Tibial nerve (tissue), 3 donors: ENCODE measurements at regions not wholly inside any gene's neighbourhood (a gene's known extent, or its start where the extent isn't known, plus 50 kb on each side); places are given as distances from the start of the nearest gene placed in this dataset.

Source experiments
- CTCF ChIP-seq, 5 experiments: fragments of 200-600 bp in 3 of 5; fragments of 450-650 bp in 2 of 5; sonication (generic) in 3 of 5; IDR thresholded peaks; one replicate each; pipeline ENCODE4 v1.5.1; 2016 to 2019; ENCODE audit warnings: antibody characterized with exemption in 5 of 5, mild to moderate bottlenecking in 3 of 5, moderate library complexity in 2 of 5
- POLR2A ChIP-seq, 2 donors: fragments of 450-650 bp; IDR thresholded peaks; one replicate each; pipeline ENCODE4 v1.6.1; 2017; ENCODE audit warnings: antibody characterized with exemption in 2 of 2, mild to moderate bottlenecking in 2 of 2, moderate library complexity in 2 of 2

GRCh38 chr11:112637876-112638275, 323.3 kb upstream of the NCAM1 start:
- no peak for TF ChIP-seq CTCF (IDR thresholded peaks at IDR 0.05)
- TF ChIP-seq POLR2A (IDR thresholded peaks at IDR 0.05) = no peak
